Left renal cortex interstitium (tissue), 4 donors: ENCODE measurements at regions not wholly inside any gene's neighbourhood (a gene's known extent, or its start where the extent isn't known, plus 50 kb on each side); places are given as distances from the start of the nearest gene placed in this dataset.

Source experiments
- DNase-seq, 4 donors: peaks; one replicate each; pipeline ENCODE4 v3.0.0-alpha.2; 2013; ENCODE audit warnings: low read depth in 4 of 4, low spot score in 2 of 4, missing footprints in 1 of 4

DNA sequence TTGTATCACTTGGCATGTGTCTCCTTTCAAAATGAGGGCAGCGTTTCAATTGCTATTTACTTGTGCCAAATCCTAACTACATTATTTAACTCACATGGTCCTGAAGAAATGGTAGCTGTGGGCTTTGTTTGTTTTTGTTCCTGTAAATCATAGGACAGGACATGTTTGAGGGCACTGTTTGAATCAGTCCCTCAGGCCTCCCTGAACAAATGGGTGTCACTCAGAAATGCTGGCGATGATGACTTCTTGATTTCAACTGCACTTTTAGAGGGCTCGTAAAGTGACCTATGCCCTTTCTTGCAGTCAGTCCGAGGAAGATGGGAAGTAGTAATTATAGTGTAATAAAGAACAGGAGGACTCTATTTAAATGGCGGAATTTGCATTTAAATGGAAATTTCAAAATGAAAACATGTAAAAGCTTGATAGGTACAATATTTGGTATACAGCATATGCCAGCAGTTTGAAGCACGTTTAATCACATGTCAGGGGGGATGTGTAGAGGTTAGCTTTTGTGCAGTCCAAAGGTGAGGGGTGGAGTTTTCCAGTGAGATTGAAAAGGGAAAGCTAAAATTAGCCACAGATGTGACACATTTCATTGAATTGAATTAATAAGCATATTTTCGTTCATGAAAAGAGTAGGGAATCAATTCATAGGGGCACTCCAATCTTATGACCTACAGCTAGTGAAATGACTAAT lies 1958.7 kb upstream of the IGFBP7 start:
- DNase-seq, result no peak

DNA sequence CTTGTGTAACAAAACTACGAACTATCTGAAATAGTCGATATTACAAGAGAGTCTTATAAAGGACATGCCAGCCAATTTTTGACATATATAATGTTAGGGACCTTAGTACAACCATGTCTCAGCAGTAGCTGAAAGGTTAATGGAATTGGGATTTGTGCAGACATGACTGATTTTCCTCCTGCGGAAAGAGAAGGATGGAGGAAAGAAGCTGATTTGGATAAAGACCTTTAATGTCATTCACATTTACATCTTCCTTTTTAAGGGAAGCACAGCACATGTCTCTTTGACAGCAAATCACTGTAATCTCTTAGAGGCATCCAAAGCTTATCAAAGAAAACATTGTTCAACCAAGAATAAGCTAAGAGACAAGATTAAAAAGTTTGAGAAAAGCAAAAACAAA lies 1976.2 kb upstream of the IGFBP7 start:
- DNase-seq, result no peak

DNA sequence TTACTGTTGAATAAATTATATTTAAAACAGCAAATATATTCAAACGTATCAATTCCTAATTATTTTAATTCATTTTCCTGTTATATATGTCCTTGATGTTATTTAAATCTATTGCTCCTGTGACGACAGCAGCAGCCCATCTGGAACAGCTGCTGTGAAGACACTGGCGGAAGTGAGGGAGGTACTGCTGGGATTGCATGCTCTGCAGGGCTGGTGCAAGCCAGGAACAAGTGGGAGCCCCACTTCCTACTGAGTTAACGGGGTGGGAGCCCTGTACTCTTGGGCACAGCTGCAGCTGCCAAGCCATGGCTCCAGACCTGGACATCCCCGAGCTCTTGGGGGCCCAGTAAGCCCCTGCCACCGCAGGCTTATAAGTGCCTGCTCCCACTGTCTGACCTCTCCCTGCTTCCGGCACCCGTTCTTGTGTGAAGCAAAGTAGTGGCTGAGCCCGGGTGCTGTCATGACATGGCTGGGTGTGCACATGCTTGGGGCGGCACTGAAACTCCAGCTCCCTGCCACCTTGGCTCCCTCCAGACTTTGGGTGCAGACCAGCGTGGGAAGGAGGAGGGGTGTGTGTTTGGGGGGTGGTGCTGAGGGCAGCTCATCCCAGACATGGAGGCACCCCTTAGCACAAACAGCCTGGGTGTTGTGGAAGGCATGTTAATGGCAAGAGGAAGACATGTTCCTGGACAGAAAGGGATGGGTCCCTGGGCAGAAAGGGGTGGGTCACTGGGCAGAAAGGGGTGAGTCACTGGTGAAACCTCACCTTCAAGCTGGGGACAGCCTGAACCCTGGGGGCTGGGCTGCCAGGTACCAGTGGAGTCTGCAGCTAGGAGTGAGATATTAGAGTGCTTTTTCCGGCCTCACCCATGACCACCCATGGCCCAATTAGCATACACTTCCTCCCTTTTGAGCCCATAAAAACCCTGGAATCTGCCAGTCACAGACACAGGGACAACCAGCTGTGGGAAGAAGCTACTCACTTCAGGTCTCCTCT lies 1981.3 kb upstream of the IGFBP7 start:
- no peak for DNase-seq

DNA sequence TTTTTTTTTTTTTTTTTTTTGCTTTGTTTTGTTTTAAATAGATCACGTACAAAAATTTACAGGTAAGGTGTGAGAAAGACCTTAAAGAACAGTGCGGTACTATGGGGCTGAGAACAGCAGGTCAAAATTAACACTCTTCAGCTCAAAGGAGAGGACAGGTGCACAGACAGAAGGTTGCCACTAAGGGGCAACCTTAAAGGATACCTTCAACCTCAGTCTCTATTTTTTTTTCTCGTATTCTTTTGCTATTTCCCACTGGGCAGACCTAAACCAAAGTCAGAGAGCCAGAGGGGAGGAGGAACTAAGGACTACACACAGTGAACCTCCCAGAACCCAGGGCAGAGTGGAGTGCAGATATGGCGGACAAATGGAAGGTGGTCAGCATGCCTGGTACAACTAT lies 1984.3 kb upstream of the IGFBP7 start:
- DNase-seq, result no peak

DNA sequence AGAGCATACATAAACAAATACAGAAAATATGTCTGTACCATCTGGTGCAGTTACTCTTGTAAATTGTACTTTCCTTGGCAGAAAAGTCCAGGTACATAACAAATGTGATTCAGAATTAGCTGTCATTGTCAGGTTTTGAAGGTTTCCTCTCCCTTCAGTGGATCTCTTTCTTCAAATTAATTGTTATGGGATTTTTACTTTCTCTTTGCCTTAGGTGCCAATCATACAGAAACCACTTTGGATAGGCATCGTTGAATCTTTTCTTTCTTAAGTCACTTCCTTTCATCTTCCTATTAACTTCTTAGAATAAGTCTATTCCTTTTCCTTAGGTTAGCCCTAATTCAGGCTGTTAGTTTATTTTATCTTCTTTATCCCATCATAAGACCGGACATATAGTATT lies 1992.1 kb upstream of the IGFBP7 start:
- no peak for DNase-seq

DNA sequence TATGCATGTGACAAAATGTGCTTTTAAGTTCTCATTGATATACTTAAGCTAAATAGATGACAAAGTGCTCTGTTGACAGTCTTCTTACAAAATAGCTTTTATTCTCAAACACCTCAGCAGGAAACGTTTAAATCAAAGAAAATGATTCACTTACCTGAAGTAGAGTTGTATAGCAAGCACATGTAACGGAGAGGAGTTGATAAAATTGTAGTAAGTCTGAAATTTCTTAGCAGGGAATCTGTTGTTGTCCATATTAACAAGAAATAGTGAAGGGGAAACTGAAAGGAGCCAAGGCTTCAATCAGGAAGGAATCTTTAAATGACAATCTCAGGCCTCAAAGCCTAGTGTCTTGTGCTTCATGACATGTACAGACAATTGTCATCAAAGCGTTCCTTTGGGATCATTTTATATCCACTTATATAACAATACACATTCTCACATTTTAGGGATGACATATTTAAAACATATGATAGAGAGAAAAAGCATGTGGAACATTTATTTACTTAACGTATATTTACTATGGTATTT lies 2010.2 kb upstream of the IGFBP7 start:
- DNase-seq, result no peak

DNA sequence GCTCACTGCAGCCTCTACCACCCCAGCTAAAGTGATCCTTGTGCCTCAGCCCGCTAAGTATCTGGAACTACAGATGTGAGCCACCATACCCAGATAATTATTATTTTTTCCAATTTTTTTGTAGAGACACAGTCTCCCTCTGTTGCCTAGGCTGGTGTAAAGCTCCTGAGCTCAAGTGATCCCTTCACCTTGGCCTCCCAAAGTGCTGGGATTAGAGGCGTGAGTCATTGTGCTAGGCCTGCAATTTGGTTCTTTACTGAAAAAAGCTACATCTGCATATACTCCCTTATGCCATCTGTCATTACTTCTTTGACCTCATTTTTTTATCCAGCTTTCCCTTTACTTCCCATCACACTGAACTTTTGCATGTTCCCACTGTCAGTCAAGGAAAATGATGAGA lies 2012.4 kb upstream of the IGFBP7 start:
- no peak for DNase-seq

DNA sequence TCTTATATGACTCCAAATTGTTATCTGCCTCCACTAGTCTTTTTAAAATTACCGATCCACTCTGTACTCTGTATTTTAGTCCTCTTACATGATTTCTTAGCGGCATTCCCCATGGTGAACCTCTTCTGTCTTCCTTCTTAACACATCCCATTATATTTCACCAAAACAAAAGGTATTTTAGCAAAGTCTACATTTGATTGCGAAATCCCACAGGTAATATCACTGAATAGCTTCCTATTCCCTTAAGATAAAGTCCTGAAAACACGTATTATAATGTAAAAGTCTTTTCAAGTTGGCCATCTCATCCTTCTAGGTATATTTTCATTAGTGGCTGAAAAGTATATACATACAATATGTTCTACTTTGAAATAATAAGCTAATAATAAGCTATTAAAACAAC lies 2016.0 kb upstream of the IGFBP7 start:
- DNase-seq, result no peak

DNA sequence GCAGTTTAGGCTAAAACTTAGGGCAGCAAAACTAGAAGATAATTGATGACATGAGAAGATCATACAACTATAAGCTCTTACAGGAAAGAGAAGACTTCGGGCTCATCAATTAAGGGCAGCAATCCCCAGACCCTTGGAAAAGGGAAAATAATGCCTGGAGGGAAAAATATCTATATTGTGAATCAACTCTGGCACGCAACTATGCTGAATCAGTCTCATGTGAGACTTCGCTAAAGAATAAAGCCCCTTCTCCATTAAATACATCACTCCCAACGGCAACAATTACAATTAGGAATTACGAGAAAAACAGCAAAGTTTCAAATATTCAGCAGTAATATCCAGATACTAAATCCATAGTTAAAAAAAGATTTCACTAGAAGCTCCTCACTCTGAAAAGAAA lies 2016.8 kb upstream of the IGFBP7 start:
- DNase-seq, result no peak

DNA sequence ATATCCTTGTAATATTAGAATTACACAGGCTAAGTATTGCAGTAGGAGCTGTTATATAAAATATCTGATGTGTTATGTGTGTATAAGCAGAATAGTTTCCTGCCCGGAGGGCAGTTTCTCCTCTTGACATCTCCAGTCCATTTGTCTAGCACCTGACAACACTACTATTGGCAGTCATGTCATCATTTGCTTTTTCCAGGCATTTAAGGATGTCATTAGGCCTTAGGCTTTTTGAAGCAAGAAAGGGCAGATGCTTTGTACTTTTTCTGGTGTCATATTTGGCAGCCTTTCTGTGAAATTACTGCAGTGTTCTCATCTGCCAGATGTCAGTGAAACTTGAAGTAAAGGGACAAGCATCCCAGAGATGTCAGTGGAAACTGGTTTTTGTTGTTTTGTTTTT lies 2017.6 kb upstream of the IGFBP7 start:
- no peak for DNase-seq

DNA sequence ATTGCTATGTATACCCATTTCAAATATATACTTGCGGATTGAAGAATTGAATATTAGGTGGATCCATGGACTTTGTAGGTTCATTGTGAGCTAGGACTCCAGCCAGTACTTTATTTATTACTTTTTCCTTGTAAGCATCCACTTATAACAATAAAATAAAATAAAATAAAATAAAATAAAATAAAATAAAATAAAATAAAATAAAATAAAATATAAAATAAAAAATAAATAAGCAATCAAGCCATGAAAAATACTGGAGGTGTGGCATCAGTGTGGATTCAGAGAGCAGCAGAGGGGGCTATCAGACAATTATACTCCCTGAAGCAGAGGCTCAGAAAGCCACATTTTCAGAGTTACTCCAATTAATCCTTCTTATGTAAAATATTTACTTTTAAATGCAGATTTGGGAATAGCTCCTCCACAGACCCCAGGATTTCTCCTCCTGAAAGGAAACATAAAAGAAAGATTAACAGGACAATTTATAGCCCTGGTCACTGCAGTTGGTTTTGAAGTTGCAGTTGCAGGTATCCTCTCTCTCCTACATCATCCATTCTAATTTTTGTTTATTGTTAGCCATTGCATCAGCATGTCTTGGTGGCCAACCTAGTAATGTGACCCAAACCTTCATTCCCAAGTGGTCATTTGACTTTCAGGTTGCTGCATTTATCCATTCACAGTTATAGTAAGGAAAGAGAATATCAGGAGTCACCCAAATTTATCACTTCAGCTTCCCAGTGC lies 2025.2 kb upstream of the IGFBP7 start:
- no peak for DNase-seq

DNA sequence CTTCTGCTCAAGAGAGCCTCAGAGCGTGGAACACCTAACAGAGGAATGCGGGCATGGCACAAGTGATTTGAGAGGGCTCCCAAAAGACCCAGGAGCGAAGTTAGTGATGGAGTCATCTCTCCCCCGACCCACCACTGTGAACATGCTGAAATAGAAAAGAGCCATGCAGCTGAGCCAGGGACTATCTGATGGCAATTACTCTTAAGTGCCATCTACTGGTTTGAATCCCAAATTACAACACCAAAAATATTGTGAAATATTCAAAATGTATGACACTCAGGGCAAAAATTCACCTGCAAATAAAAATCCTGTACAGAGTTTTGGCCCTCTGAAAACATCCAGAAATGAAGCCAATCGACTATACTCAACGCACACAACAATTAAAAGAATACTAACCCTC lies 2038.9 kb upstream of the ADGRL3 start:
- DNase-seq, result no peak

DNA sequence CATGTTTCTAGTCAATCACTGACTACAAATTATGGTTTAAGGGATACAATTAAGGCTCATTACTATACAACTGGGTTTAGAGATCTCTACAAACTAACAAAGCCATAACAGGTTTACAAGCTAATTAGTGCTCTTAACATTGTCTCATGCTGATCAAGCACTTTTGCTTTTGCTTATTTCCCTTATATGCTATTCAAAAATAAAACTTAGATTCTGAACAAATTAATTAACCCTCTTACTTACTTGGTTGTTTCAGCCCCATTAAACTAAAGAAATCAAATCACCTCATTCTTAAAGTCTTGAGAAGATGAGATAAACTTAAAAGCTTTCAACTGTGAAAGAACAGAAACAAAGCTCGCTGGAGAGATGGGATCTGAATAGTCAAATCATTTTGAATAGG lies 2024.5 kb upstream of the ADGRL3 start:
- no peak for DNase-seq

DNA sequence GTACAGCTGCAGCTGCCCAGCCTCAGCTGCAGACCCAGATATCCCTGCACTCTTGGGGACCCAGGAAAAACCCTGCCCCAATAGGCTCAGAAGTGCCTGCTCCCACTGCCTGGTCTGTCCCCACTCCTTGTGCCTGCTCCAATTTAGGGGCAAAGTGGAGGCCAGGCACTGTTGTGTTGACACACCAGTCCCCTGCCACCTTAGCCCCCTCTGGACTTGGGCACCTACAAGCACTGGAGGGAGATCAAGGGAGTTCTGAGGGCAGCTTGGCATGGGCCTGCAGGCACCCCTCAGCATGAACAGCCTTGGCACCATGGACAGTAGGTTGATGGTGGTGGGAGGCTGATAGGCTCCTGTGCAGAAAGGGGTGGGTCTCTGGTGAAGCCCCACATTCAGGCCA lies 2020.8 kb upstream of the ADGRL3 start:
- no peak for DNase-seq

DNA sequence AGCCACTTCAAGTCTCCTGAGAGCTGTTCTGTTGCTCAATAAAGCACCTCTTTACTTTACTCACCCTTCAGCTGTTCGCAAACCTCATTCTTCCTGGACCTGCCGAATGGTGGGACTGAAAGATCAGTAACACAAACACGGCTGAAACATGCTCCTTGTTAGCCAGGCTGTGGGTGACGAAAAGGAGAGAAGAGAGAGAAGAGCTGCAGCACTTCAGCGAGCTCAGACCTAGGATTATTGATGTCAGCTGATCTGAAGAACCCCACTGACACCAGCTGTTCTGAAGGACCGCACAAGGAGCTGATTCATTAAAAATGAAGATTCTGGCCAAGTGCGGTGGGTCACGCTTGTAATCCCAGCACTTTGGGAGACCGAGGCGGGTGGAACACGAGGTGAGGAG lies 2020.0 kb upstream of the ADGRL3 start:
- DNase-seq, result no peak

DNA sequence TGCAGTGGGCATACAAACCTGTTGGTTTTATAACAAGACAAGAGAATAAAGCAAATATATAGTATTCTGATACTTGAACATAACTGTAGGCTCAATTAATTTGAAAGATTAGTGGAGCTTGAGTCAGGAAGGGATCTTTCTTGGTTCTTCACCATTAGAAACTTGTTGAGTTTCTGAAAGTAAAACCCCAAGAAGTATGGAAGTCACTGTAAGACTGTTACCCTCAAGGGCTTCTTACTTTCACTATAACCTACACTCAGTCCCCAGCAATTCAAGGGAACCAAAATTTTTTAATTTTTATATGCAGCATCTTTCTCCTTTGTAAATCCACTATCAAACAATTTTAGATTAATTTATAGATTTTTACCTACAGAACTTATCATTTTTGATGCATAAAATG lies 2019.2 kb upstream of the ADGRL3 start:
- DNase-seq, result no peak

DNA sequence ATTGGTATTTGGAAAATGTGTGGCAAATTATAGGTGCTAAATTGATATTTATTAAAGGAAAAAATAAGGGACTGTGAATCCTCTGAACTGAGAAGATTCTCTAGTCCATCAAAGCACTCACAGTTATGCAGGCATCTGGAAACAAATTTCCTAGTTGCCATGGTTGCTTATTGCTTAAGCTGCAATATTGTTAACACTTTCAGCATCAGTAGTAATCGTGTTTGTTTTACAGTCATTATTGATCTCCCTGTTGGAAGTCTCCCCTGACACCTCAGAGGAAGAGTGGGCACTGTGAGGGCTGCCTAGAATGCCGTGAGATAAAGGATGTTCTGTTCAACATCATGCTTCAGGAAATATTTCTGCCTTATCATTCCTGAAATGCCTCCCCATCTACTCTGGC lies 2004.3 kb upstream of the ADGRL3 start:
- DNase-seq, result no peak

DNA sequence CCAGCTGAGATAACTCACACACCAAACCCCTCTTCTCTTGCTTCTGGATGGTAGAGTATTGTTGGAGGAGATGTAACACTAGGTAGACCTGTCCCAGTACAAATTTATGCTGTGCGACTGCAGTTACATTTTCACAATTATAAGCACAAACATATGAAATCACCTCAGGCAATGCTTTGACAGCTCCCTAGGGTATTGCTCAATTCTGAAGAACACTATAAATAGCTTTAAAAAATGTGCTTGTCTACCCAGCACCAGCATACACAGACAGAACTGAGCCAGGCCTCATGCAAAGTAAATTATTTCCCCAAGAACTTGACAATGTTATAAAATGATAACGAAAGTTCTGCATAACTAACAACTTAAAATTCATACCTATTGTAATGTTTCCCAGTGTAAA lies 1999.1 kb upstream of the ADGRL3 start:
- DNase-seq, result no peak

DNA sequence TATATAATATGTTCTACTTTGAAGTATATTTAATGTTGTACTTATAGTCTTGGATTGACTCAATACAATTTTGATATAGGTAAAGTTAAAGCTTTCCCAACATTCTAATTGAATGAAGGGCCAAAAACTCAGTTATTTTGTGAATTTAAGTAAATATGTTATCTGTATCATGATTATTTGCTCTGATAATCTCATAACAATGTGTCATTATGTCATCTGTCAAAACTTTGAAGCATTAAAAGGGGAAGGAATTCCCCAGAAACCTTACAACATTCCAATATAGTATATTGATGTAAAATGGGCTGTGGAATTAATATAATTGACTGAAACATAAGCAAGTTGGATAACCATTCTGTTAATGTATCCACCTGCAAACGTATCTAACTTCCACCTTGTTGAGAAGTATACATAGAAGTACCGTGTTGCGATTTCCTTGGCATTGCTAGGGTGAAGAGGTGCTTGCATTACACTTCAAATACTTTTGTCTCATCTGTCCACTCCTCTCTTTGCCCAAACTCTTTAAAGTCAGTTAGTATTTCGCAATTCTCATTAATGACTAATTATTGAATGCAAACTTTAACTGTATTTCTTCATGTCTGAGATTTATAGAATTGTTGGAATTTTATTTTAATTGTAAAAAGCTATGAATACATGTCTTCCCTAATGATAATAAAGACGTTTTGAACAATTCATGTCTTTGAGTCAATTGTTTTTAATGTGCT lies 1982.1 kb upstream of the ADGRL3 start:
- no peak for DNase-seq

DNA sequence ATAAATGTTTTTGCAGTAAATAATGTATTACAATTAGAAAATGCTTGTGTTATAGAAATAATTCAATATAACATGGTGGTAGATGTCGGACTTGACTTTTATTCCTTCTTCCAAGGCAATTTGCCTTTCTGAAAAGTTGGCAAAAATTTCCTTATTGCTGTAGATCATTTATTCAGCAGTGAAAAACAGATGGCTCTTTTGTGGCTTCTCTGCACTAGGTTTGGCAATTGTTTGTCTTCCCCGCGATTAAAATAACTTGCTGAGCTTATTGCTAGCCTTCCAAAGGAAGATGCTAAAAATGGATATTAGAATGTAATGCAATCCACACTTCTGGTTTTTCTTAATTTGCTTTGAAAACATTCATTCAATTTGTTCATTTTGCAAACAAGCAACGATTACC lies 1977.9 kb upstream of the ADGRL3 start:
- no peak for DNase-seq
